Stimulated activated CD4-positive, alpha-beta T cell treated with anti-CD3 and anti-CD28 coated beads, Interleukin-15, amount 100 ng/mL, for 1 hour (primary cell): ENCODE measurements at regions not wholly inside any gene's neighbourhood (a gene's known extent, or its start where the extent isn't known, plus 50 kb on each side); places are given as distances from the start of the nearest gene placed in this dataset.
"Not testable (repeated sequence)": the region's sequence is repeated elsewhere in the genome, so short reads cannot be mapped to it uniquely, and the experiment has no call there.

Experiments used
- DNase-seq, 2 donors: peaks; one replicate each; pipeline ENCODE4 v3.0.0-alpha.2; 2020; ENCODE audit warnings: low read depth in 1 of 2, low spot score in 1 of 2

GRCh38 chr5:82901281-82901888 is 175.8 kb downstream of the TMEM167A start:
- DNase-seq: no peak

- DNase-seq: no peak
Observed at GRCh38 chr5:82894716-82895115, 182.5 kb downstream of the TMEM167A start.

- DNase-seq: no peak
Observed at GRCh38 chr5:82889088-82889487, 188.1 kb downstream of the TMEM167A start.

GRCh38 chr5:82886911-82887310 is 190.3 kb downstream of the TMEM167A start:
- no peak for DNase-seq

- DNase-seq: no peak
Observed at GRCh38 chr5:82885627-82886389, 191.4 kb downstream of the TMEM167A start.

- DNase-seq: no peak
Observed at GRCh38 chr5:82884821-82885471, 192.2 kb downstream of the TMEM167A start.

- no peak for DNase-seq
Observed at GRCh38 chr5:82882316-82882715, 194.9 kb downstream of the TMEM167A start.

- DNase-seq: no peak
Observed at GRCh38 chr5:82881571-82882174, 195.5 kb downstream of the TMEM167A start.

- no peak for DNase-seq
Observed at GRCh38 chr5:82879089-82879488, 198.1 kb downstream of the TMEM167A start.

GRCh38 chr5:82873452-82873851 is 203.7 kb downstream of the TMEM167A start:
- no peak for DNase-seq

GRCh38 chr5:82872321-82873288 is 204.6 kb downstream of the TMEM167A start:
- DNase-seq: not testable (repeated sequence)

- DNase-seq: no peak
Observed at GRCh38 chr5:82865625-82866024, 211.6 kb downstream of the TMEM167A start.

GRCh38 chr5:82863266-82863665 is 213.9 kb downstream of the TMEM167A start:
- DNase-seq: no peak

GRCh38 chr5:82862711-82863110 is 214.5 kb downstream of the TMEM167A start:
- no peak for DNase-seq

- no peak for DNase-seq
Observed at GRCh38 chr5:82862261-82862660, 214.9 kb downstream of the TMEM167A start.

- DNase-seq: no peak
Observed at GRCh38 chr5:82861701-82862100, 215.5 kb downstream of the TMEM167A start.

GRCh38 chr5:82859451-82860140 is 217.6 kb downstream of the TMEM167A start:
- DNase-seq: no peak

- no peak for DNase-seq
Observed at GRCh38 chr5:82858151-82859025, 218.8 kb downstream of the TMEM167A start.

- no peak for DNase-seq
Observed at GRCh38 chr5:82855893-82856550, 221.2 kb downstream of the TMEM167A start.
